Vagina (tissue), 2 donors: ENCODE measurements at regions not wholly inside any gene's neighbourhood (a gene's known extent, or its start where the extent isn't known, plus 50 kb on each side); places are given as distances from the start of the nearest gene placed in this dataset.

Experiments used
- POLR2A ChIP-seq, 2 donors: fragments of 450-650 bp; IDR thresholded peaks; one replicate each; pipeline ENCODE4 v1.6.1; 2017; ENCODE audit warnings: antibody characterized with exemption in 2 of 2, mild to moderate bottlenecking in 2 of 2, moderate library complexity in 2 of 2
- POLR2AphosphoS5 ChIP-seq, 2 donors: sonication (generic); formaldehyde crosslinking; IDR thresholded peaks; one replicate each; pipeline ENCODE4 v1.9.0; 2017; ENCODE audit warnings: antibody characterized with exemption in 2 of 2, mild to moderate bottlenecking in 2 of 2, low read depth in 1 of 2; ENCODE audit not compliant: insufficient read depth in 1 of 2
- TF ChIP-seq, protein P1 (sequence below), 3 experiments: fragments of 450-650 bp in 2 of 3; fragments of 200-600 bp in 1 of 3; sonication (generic) in 1 of 3; IDR thresholded peaks; one replicate each; pipeline ENCODE4 v1.5.1; 2017 to 2019; ENCODE audit warnings: antibody characterized with exemption in 3 of 3, mild to moderate bottlenecking in 2 of 3, moderate library complexity in 2 of 3

DNA sequence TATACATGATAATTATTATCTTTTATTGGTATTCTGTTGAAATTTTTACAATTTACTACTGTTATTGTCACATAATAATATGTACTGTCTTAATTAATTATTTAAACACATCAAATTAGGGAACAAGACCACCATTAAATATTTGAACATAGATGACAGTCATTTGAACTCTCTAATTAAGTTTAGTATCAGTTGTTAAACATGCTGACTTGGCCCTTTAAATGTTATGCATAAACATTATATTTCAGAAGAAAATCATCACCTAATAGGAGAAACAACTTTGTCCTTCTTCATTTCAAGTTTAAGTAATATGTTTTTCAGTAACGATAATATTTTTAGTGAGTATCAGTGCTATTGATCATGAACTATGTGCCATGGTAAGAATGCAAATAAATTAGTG is 623.5 kb upstream of the GNPDA2 start:
- TF ChIP-seq, protein P1, sequence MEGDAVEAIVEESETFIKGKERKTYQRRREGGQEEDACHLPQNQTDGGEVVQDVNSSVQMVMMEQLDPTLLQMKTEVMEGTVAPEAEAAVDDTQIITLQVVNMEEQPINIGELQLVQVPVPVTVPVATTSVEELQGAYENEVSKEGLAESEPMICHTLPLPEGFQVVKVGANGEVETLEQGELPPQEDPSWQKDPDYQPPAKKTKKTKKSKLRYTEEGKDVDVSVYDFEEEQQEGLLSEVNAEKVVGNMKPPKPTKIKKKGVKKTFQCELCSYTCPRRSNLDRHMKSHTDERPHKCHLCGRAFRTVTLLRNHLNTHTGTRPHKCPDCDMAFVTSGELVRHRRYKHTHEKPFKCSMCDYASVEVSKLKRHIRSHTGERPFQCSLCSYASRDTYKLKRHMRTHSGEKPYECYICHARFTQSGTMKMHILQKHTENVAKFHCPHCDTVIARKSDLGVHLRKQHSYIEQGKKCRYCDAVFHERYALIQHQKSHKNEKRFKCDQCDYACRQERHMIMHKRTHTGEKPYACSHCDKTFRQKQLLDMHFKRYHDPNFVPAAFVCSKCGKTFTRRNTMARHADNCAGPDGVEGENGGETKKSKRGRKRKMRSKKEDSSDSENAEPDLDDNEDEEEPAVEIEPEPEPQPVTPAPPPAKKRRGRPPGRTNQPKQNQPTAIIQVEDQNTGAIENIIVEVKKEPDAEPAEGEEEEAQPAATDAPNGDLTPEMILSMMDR (IDR thresholded peaks at IDR 0.05) = no peak
- TF ChIP-seq POLR2AphosphoS5 (IDR thresholded peaks at IDR 0.05; ENCODE audit: insufficient read depth in 1 of 2, low read depth in 1 of 2) = no peak
- no peak for TF ChIP-seq POLR2A (IDR thresholded peaks at IDR 0.05)
